Fibroblast of pulmonary artery (primary cell): ENCODE measurements at regions not wholly inside any gene's neighbourhood (a gene's known extent, or its start where the extent isn't known, plus 50 kb on each side); places are given as distances from the start of the nearest gene placed in this dataset.

ENCODE experiments used
- DNase-seq: peaks from one replicate; pipeline ENCODE4 v3.0.0-alpha.2; 2010; ENCODE audit warnings: low read depth
- H3K4me3 ChIP-seq: replicated peaks from 2 replicates; pipeline ENCODE4 v1.5.1; 2011; ENCODE audit warnings: low read depth, mild to moderate bottlenecking, control low read depth, low read length, moderate library complexity
- TF ChIP-seq, protein P1 (sequence below): IDR thresholded peaks from 2 replicates; pipeline ENCODE4 v1.5.1; 2011; ENCODE audit warnings: mild to moderate bottlenecking, control low read depth, low read length, inconsistent platforms; ENCODE audit errors: missing control alignments

DNA sequence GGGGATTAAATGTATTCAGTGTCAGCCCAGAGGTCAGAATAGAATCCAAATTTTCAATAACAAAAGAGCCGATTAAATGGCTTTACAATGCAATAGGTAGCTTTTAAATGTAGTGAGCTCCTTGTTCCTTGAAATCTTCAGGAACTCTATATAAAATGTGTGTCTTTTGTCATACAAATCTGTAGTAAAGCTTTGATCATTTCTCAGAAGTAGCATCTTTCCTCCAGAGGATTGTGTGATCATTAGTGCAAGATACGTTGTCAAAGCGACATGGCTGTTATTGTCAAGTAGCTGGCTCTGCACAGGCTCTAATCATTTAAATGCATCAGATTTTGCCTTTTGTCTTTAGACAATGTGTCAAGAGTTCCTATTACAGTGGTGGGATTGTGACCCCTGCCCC lies 116.1 kb upstream of the NAMPT start:
- DNase-seq, result no peak
- TF ChIP-seq, protein P1, sequence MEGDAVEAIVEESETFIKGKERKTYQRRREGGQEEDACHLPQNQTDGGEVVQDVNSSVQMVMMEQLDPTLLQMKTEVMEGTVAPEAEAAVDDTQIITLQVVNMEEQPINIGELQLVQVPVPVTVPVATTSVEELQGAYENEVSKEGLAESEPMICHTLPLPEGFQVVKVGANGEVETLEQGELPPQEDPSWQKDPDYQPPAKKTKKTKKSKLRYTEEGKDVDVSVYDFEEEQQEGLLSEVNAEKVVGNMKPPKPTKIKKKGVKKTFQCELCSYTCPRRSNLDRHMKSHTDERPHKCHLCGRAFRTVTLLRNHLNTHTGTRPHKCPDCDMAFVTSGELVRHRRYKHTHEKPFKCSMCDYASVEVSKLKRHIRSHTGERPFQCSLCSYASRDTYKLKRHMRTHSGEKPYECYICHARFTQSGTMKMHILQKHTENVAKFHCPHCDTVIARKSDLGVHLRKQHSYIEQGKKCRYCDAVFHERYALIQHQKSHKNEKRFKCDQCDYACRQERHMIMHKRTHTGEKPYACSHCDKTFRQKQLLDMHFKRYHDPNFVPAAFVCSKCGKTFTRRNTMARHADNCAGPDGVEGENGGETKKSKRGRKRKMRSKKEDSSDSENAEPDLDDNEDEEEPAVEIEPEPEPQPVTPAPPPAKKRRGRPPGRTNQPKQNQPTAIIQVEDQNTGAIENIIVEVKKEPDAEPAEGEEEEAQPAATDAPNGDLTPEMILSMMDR, result no peak

DNA sequence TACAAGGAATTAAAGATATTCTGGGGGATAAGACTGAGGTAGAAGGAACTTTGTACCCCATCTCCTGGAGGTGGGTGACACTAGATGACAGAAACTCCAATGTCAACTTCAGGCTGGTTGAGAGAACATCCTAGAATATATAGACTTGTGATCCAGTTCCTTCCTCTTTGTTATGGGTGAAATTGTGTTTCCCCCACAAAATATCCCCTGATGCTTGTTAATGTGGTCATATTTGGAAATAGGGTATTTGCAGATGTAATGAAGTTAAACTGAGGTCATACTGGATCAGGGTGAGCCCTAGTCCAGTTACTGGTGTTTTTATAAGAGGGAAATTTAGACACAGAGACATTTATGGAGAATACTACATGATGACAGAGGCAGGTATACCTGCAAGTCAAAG lies 114.0 kb upstream of the NAMPT start:
- no peak for DNase-seq
- no peak overlapping the region for H3K4me3 ChIP-seq
- TF ChIP-seq, protein P1, result no peak

More for the DNA sequence above, 116.1 kb upstream of the NAMPT start:
- no peak overlapping the region for H3K4me3 ChIP-seq

DNA sequence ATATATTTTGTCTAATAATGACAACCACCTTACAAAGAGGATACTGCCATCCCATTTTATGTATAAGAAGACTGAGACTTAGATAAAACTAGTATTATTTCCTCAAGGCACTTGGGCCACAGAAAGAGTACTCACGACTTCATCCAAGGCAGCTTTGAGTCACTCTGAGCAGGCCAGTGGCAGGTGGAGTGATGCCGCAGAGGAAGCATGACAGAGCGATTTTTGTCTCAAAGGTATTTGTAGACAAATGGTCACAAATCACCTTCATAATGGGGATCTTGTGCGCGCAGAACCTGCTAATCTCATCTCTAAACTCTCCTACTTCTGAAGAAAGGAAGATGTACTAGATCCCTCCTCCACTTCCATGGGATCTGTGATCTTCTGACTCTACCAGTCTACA lies 113.2 kb upstream of the NAMPT start:
- TF ChIP-seq, protein P1, result no peak
- H3K4me3 ChIP-seq, result no peak overlapping the region
- no peak for DNase-seq

DNA sequence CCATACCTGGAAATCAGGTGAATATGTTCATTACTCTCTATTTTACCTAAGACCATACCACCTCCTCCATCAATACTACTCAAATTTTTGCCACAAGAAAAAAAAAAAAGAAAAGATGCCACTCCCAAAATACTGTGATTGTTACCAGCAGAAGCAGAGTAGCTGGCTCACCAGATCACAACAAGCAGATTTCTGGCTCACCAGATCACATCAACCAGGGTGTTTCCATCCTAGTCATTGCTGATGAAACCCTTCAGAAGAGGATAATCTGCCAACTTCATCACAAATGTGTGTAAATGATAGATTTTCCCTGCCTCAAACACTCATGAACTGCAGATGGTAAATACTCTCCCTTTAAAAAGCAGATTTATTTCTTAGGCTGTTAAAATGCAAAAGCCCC lies 109.7 kb upstream of the NAMPT start:
- no peak overlapping the region for H3K4me3 ChIP-seq
- TF ChIP-seq, protein P1, result no peak
- no peak for DNase-seq

DNA sequence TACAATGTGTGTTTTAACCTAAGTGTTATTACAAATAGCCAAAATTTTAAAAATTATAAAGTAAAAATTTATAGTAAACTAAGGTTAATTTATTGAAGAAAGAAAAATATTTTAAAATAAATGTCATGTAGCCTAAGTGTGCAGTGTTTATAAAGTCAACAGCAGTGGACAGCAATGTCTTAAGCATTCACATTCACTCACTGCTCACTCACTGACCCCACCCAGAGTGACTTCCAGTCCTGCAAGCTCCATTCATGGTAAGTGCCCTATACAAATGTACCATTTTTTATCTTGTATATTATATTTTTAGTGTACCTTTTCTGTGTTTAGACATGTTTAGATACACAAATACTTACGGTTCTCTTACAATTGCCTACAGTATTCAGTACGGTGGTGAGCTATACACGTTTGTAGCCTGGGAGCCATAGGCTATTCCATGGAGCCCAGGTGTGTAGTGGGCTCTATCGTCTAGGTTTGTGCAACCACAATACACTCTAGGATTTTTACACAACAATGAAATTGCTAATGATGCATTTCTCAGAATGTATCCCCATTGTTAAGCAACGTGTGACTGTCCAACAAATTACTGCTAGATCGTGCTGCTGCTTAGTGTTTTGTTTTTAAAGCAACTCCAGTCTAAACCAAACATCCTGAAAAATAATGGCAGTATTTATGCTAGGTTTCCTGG lies 108.9 kb upstream of the NAMPT start:
- TF ChIP-seq, protein P1, result no peak
- H3K4me3 ChIP-seq, result no peak overlapping the region
- no peak for DNase-seq

DNA sequence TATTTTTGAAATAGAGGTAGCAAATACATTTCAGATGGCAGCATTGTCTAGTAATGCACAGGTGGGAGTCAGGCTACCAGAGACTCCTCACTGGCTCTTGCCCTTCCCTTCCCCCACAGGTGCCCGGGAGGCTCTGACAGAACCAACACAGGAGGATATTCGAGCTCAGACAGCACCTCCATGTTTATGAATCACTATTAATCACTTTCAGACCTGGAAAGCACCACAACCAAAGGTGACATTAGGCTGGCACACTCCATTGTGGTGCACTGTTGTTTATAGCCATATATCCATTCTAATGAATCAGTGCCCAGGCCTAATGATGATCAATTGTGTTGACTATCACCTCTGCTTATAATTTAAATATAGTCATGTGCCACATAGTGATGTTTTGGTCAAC lies 107.8 kb upstream of the NAMPT start:
- no peak overlapping the region for H3K4me3 ChIP-seq
- TF ChIP-seq, protein P1, result no peak
- DNase-seq, result no peak

DNA sequence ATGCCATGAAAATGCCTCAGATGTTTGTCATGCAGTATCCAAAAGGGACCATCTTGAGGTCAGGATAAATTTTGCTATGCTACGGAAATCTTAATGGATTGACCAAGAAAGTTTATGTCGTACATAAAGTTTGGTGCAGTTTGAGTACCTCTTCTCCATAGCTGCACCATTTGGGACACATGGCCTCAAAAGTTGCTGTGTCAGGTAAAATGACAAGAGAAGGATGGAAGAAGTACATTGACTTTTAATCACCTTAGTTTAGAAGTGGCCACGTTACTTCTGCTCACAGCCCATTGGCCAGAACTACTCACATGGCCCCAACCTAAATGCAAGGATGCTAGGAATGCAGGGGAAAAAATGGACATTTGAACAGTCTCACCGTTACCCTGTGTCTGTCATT lies 107.4 kb upstream of the NAMPT start:
- TF ChIP-seq, protein P1, result no peak
- H3K4me3 ChIP-seq, result no peak overlapping the region

More for the DNA sequence above, 107.4 kb upstream of the NAMPT start:
- no peak for DNase-seq
